C4-2B (cell line): ENCODE measurements at regions not wholly inside any gene's neighbourhood (a gene's known extent, or its start where the extent isn't known, plus 50 kb on each side); places are given as distances from the start of the nearest gene placed in this dataset.

Experiments used
- ZFX ChIP-seq: fragments of 450-650 bp; IDR thresholded peaks from 2 replicates; pipeline ENCODE4 v1.6.1; 2017
- TF ChIP-seq, protein P1 (sequence below): fragments of 450-650 bp; conservative IDR thresholded peaks from 2 replicates; pipeline ENCODE4 v1.5.1; 2017; ENCODE audit warnings: mild to moderate bottlenecking

- TF ChIP-seq, protein P1, sequence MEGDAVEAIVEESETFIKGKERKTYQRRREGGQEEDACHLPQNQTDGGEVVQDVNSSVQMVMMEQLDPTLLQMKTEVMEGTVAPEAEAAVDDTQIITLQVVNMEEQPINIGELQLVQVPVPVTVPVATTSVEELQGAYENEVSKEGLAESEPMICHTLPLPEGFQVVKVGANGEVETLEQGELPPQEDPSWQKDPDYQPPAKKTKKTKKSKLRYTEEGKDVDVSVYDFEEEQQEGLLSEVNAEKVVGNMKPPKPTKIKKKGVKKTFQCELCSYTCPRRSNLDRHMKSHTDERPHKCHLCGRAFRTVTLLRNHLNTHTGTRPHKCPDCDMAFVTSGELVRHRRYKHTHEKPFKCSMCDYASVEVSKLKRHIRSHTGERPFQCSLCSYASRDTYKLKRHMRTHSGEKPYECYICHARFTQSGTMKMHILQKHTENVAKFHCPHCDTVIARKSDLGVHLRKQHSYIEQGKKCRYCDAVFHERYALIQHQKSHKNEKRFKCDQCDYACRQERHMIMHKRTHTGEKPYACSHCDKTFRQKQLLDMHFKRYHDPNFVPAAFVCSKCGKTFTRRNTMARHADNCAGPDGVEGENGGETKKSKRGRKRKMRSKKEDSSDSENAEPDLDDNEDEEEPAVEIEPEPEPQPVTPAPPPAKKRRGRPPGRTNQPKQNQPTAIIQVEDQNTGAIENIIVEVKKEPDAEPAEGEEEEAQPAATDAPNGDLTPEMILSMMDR, result no peak
- TF ChIP-seq ZFX, result no peak
These were observed 61.0 kb upstream of the RAD23B start for GRCh38 chr9:107222020-107222522.
